Esophagus squamous epithelium (tissue), 4 donors: ENCODE measurements at regions not wholly inside any gene's neighbourhood (a gene's known extent, or its start where the extent isn't known, plus 50 kb on each side); places are given as distances from the start of the nearest gene placed in this dataset.

ENCODE experiments used
- CTCF ChIP-seq, 6 experiments: fragments of 450-650 bp in 4 of 6; fragments of 200-600 bp in 2 of 6; sonication (generic) in 2 of 6; IDR thresholded peaks; one replicate each; pipeline ENCODE4 v1.5.1; 2016 to 2019; ENCODE audit warnings: antibody characterized with exemption in 6 of 6, mild to moderate bottlenecking in 4 of 6, moderate library complexity in 4 of 6
- POLR2A ChIP-seq, 4 donors: fragments of 450-650 bp; IDR thresholded peaks; one replicate each; pipeline ENCODE4 v1.6.1; 2017; ENCODE audit warnings: antibody characterized with exemption in 4 of 4, mild to moderate bottlenecking in 4 of 4, moderate library complexity in 3 of 4

GRCh38 chr11:70772950-70773349, 374.6 kb downstream of the CTTN start:
- TF ChIP-seq CTCF (IDR thresholded peaks at IDR 0.05) (no peak), POLR2A (IDR thresholded peaks at IDR 0.05) (no peak)
